ENCODE measurements at regions not wholly inside any gene's neighbourhood (a gene's known extent, or its start where the extent isn't known, plus 50 kb on each side); places are given as distances from the start of the nearest gene placed in this dataset.

DNA sequence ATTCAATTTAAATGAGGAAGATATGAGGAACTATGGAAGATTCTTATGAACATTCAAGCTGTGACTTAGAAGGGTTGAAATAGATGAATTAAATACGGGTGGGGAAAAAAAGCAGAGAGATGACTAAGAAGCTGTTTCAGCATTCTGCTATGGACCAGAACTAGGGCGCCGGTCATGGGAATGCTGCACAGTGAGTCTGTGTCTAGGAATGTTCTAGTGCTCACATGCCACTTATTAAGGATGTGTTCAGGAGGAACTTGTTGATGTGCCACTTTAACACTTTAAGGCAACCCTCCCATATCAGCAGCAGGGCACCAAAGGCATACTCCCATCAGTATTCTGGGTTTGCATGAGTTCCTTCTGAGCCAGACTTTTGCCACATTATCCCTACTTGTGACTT is 152.1 kb downstream of the POSTN start:
- ATAC-seq = no peak
- no peak for TF ChIP-seq EHF (CRISPR knock-in tag; IDR thresholded peaks at IDR 0.05)
- TF ChIP-seq FOSL2 (IDR thresholded peaks at IDR 0.05) = no peak
- no peak for TF ChIP-seq FOSL2 (CRISPR knock-in tag; IDR thresholded peaks at IDR 0.05)
- TF ChIP-seq HOXB13 (CRISPR knock-in tag; IDR thresholded peaks at IDR 0.05; ENCODE audit: low read depth) = no peak
- no peak for TF ChIP-seq ZC3H11A (IDR thresholded peaks at IDR 0.05)
- no peak for TF ChIP-seq CHD2 (IDR thresholded peaks at IDR 0.05; ENCODE audit: low read length, partially characterized antibody)
- TF ChIP-seq PHF8 (IDR thresholded peaks at IDR 0.05; ENCODE audit: borderline replicate concordance, low read depth) = no peak
- TF ChIP-seq, protein P1, sequence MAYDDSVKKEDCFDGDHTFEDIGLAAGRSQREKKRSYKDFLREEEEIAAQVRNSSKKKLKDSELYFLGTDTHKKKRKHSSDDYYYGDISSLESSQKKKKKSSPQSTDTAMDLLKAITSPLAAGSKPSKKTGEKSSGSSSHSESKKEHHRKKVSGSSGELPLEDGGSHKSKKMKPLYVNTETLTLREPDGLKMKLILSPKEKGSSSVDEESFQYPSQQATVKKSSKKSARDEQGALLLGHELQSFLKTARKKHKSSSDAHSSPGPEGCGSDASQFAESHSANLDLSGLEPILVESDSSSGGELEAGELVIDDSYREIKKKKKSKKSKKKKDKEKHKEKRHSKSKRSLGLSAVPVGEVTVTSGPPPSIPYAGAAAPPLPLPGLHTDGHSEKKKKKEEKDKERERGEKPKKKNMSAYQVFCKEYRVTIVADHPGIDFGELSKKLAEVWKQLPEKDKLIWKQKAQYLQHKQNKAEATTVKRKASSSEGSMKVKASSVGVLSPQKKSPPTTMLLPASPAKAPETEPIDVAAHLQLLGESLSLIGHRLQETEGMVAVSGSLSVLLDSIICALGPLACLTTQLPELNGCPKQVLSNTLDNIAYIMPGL (CRISPR knock-in tag; IDR thresholded peaks at IDR 0.05; ENCODE audit: borderline replicate concordance) = no peak
- TF ChIP-seq RNF2 (IDR thresholded peaks at IDR 0.05; ENCODE audit: borderline replicate concordance, low read depth) = no peak
- TF ChIP-seq NR3C1 (IDR thresholded peaks at IDR 0.05) = no peak
- TF ChIP-seq EP300 (IDR thresholded peaks at IDR 0.05) = no peak
- no peak for TF ChIP-seq HEYL (CRISPR knock-in tag; IDR thresholded peaks at IDR 0.05)
- no peak for TF ChIP-seq MAZ (IDR thresholded peaks at IDR 0.05; ENCODE audit: borderline replicate concordance, low read depth, low read length)
- FAIRE-seq = no peak
- POLR2A ChIA-PET = no interaction called here
- no peak for DNase-seq (ENCODE audit: low read depth in 1 of 2, low spot score in 1 of 2)
- no peaks in the 10 kb centered on the region for H3K4me1 ChIP-seq
- H3K4me3 ChIP-seq = no peak overlapping the region
- CTCF ChIA-PET = no interaction called here
- no peaks in the 10 kb centered on the region for H3K9me3 ChIP-seq
- H3K4me2 ChIP-seq = no peak overlapping the region
- WGBS (ENCODE audit: missing lambda C conversion rate) = 17% methylated on average over 3 of the region's 3 CpGs
- no peak overlapping the region for H3K27ac ChIP-seq

DNA sequence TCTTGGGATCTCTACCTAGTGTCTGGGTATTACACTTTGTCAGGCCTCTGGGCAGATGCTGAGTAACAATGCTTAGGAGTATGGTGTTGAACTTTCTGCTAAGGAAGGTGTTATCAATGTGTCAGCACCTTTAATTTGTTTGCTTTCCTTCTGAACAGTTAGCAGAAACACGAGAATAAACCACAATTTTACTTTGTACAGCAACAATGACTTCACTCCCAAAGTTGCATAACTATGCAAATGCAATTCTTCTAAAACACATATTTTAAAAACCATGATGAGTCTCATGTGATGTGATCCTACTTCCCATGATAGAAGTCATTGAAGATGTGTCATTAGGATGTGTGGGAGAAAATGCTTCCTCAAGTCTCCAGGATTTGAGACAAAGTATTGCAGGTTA is 155.0 kb downstream of the POSTN start:
- Histone ChIP-seq H3K27ac (no peak overlapping the region), H3K4me3 (no peak overlapping the region), H3K4me2 (no peak overlapping the region), H3K9me3 (no peaks in the 10 kb centered on the region), H3K4me1 (no peaks in the 10 kb centered on the region)
- WGBS (ENCODE audit: missing lambda C conversion rate) = 0% methylated on average over 1 of the region's 1 CpG
- POLR2A ChIA-PET = no interaction called here
- CTCF ChIA-PET = no interaction called here
- no peak for ATAC-seq
- no peak for DNase-seq (ENCODE audit: low read depth in 1 of 2, low spot score in 1 of 2)
- TF ChIP-seq GATA3 (IDR thresholded peaks at IDR 0.05; ENCODE audit: borderline replicate concordance) (no peak), CHD2 (IDR thresholded peaks at IDR 0.05; ENCODE audit: low read length, partially characterized antibody) (no peak), EHF (CRISPR knock-in tag; IDR thresholded peaks at IDR 0.05) (no peak), JUN (IDR thresholded peaks at IDR 0.05) (no peak)
- TF ChIP-seq, protein P2, sequence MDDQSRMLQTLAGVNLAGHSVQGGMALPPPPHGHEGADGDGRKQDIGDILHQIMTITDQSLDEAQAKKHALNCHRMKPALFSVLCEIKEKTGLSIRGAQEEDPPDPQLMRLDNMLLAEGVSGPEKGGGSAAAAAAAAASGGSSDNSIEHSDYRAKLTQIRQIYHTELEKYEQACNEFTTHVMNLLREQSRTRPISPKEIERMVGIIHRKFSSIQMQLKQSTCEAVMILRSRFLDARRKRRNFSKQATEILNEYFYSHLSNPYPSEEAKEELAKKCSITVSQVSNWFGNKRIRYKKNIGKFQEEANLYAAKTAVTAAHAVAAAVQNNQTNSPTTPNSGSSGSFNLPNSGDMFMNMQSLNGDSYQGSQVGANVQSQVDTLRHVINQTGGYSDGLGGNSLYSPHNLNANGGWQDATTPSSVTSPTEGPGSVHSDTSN (IDR thresholded peaks at IDR 0.05) = no peak
- no peak for FAIRE-seq

DNA sequence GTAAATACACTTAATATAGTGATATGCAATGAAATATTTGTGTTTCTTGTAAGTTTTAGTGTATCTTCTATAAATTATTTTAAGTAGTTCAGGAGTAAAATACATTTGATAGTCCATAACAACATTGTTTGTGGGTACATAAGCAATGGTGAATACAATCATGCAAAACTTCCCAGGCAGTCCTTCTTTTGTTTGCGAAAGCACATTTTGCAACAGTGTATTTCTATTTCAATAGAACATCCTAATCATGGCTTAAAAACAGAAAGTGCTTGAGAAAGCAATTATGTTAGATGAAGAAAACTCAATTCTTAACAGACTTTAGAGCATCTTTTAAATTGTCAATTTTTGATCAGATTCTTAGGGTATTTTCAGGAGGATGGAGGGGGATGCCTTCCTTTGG is 155.6 kb downstream of the POSTN start:
- no peaks in the 10 kb centered on the region for H3K4me1 ChIP-seq
- no peak overlapping the region for H3K4me2 ChIP-seq
- H3K27ac ChIP-seq = no peak overlapping the region
- ChIA-PET POLR2A (no interaction called here), CTCF (no interaction called here)
- no peak for DNase-seq (ENCODE audit: low read depth in 1 of 2, low spot score in 1 of 2)
- FAIRE-seq = no peak
- H3K9me3 ChIP-seq = no peaks in the 10 kb centered on the region
- no peak for ATAC-seq
- WGBS (ENCODE audit: missing lambda C conversion rate) = 55% methylated on average over 1 of the region's 1 CpG
- no peak overlapping the region for H3K4me3 ChIP-seq
- TF ChIP-seq, protein P3, sequence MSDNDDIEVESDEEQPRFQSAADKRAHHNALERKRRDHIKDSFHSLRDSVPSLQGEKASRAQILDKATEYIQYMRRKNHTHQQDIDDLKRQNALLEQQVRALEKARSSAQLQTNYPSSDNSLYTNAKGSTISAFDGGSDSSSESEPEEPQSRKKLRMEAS (IDR thresholded peaks at IDR 0.05) = no peak
- TF ChIP-seq ZC3H11A (IDR thresholded peaks at IDR 0.05) (no peak), ESRRA (IDR thresholded peaks at IDR 0.05; ENCODE audit: borderline replicate concordance, low read length) (no peak), JUN (IDR thresholded peaks at IDR 0.05) (no peak), HOXA7 (CRISPR knock-in tag; IDR thresholded peaks at IDR 0.05) (no peak), EHMT2 (IDR thresholded peaks at IDR 0.05; ENCODE audit: low read depth) (no peak), RAD21 (conservative IDR thresholded peaks at IDR 0.05 in 1 of 2, IDR thresholded peaks at IDR 0.05 in 1 of 2) (no peak), NFE2L2 (conservative IDR thresholded peaks at IDR 0.05; ENCODE audit: low read length) (no peak), CBX8 (IDR thresholded peaks at IDR 0.05) (no peak), RCOR1 (IDR thresholded peaks at IDR 0.05; ENCODE audit: low read depth, low read length) (no peak), JUNB (IDR thresholded peaks at IDR 0.05) (no peak), TFCP2L1 (CRISPR knock-in tag; IDR thresholded peaks at IDR 0.05) (no peak), FOSL2 (IDR thresholded peaks at IDR 0.05) (no peak), FOSL2 (CRISPR knock-in tag; IDR thresholded peaks at IDR 0.05) (no peak), MYC (IDR thresholded peaks at IDR 0.05; ENCODE audit: borderline replicate concordance, low read length) (no peak)
- TF ChIP-seq, protein P4, sequence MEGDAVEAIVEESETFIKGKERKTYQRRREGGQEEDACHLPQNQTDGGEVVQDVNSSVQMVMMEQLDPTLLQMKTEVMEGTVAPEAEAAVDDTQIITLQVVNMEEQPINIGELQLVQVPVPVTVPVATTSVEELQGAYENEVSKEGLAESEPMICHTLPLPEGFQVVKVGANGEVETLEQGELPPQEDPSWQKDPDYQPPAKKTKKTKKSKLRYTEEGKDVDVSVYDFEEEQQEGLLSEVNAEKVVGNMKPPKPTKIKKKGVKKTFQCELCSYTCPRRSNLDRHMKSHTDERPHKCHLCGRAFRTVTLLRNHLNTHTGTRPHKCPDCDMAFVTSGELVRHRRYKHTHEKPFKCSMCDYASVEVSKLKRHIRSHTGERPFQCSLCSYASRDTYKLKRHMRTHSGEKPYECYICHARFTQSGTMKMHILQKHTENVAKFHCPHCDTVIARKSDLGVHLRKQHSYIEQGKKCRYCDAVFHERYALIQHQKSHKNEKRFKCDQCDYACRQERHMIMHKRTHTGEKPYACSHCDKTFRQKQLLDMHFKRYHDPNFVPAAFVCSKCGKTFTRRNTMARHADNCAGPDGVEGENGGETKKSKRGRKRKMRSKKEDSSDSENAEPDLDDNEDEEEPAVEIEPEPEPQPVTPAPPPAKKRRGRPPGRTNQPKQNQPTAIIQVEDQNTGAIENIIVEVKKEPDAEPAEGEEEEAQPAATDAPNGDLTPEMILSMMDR (IDR thresholded peaks at IDR 0.05) = no peak
- TF ChIP-seq, protein P5, sequence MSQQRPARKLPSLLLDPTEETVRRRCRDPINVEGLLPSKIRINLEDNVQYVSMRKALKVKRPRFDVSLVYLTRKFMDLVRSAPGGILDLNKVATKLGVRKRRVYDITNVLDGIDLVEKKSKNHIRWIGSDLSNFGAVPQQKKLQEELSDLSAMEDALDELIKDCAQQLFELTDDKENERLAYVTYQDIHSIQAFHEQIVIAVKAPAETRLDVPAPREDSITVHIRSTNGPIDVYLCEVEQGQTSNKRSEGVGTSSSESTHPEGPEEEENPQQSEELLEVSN (IDR thresholded peaks at IDR 0.05; ENCODE audit: borderline replicate concordance, low read depth) = no peak
- TF ChIP-seq, protein P1 (CRISPR knock-in tag; IDR thresholded peaks at IDR 0.05; ENCODE audit: borderline replicate concordance) = no peak
